ENCODE measurements at regions not wholly inside any gene's neighbourhood (a gene's known extent, or its start where the extent isn't known, plus 50 kb on each side); places are given as distances from the start of the nearest gene placed in this dataset.

GRCh38 chr3:25273582-25274171 lies 154.4 kb upstream of the RARB start:
- no peak for DNase-seq (ENCODE audit: low read depth in 2 of 3, low spot score in 2 of 3)

GRCh38 chr3:25277503-25277902 lies 150.6 kb upstream of the RARB start:
- DNase-seq (ENCODE audit: low read depth in 2 of 3, low spot score in 2 of 3) = no peak

- DNase-seq (ENCODE audit: low read depth in 2 of 3, low spot score in 2 of 3) = no peak
Observed at GRCh38 chr3:25281041-25281731, 146.9 kb upstream of the RARB start.

GRCh38 chr3:25281732-25282126 lies 146.3 kb upstream of the RARB start:
- no peak for DNase-seq (ENCODE audit: low read depth in 2 of 3, low spot score in 2 of 3)

GRCh38 chr3:25283613-25284012 lies 144.4 kb upstream of the RARB start:
- no peak for DNase-seq (ENCODE audit: low read depth in 2 of 3, low spot score in 2 of 3)

- no peak for DNase-seq (ENCODE audit: low read depth in 2 of 3, low spot score in 2 of 3)
Observed at GRCh38 chr3:25284249-25284648, 143.8 kb upstream of the RARB start.

GRCh38 chr3:25287291-25287884 lies 140.7 kb upstream of the RARB start:
- DNase-seq (ENCODE audit: low read depth in 2 of 3, low spot score in 2 of 3) = no peak

GRCh38 chr3:25288413-25288812 lies 139.7 kb upstream of the RARB start:
- no peak for DNase-seq (ENCODE audit: low read depth in 2 of 3, low spot score in 2 of 3)

GRCh38 chr3:25289156-25289555 lies 138.9 kb upstream of the RARB start:
- no peak for DNase-seq (ENCODE audit: low read depth in 2 of 3, low spot score in 2 of 3)

GRCh38 chr3:25289663-25290062 lies 138.4 kb upstream of the RARB start:
- no peak for DNase-seq (ENCODE audit: low read depth in 2 of 3, low spot score in 2 of 3)

- no peak for DNase-seq (ENCODE audit: low read depth in 2 of 3, low spot score in 2 of 3)
Observed at GRCh38 chr3:25291481-25291905, 136.6 kb upstream of the RARB start.

- no peak for DNase-seq (ENCODE audit: low read depth in 2 of 3, low spot score in 2 of 3)
Observed at GRCh38 chr3:25292036-25292435, 136.0 kb upstream of the RARB start.

GRCh38 chr3:25292595-25292994 lies 135.5 kb upstream of the RARB start:
- DNase-seq (ENCODE audit: low read depth in 2 of 3, low spot score in 2 of 3) = no peak

- DNase-seq (ENCODE audit: low read depth in 2 of 3, low spot score in 2 of 3) = no peak
Observed at GRCh38 chr3:25293736-25294135, 134.3 kb upstream of the RARB start.

- DNase-seq (ENCODE audit: low read depth in 2 of 3, low spot score in 2 of 3) = no peak
Observed at GRCh38 chr3:25294169-25294805, 133.8 kb upstream of the RARB start.

- no peak for DNase-seq (ENCODE audit: low read depth in 2 of 3, low spot score in 2 of 3)
Observed at GRCh38 chr3:25297667-25298585, 130.1 kb upstream of the RARB start.

GRCh38 chr3:25300141-25300540 lies 127.9 kb upstream of the RARB start:
- DNase-seq (ENCODE audit: low read depth in 2 of 3, low spot score in 2 of 3) = no peak

- DNase-seq (ENCODE audit: low read depth in 2 of 3, low spot score in 2 of 3) = no peak
Observed at GRCh38 chr3:25304916-25305315, 123.1 kb upstream of the RARB start.

GRCh38 chr3:25306066-25306465 lies 122.0 kb upstream of the RARB start:
- DNase-seq (ENCODE audit: low read depth in 2 of 3, low spot score in 2 of 3) = no peak

GRCh38 chr3:25306705-25307104 lies 121.4 kb upstream of the RARB start:
- DNase-seq (ENCODE audit: low read depth in 2 of 3, low spot score in 2 of 3) = no peak

- DNase-seq (ENCODE audit: low read depth in 2 of 3, low spot score in 2 of 3) = no peak
Observed at GRCh38 chr3:25313286-25313685, 114.8 kb upstream of the RARB start.
